GM12878 (cell line): ENCODE measurements at regions not wholly inside any gene's neighbourhood (a gene's known extent, or its start where the extent isn't known, plus 50 kb on each side); places are given as distances from the start of the nearest gene placed in this dataset.

Experiments
- ATAC-seq: fragments of 200-7000 bp; cut with Tn5 transposase; 3 replicates; pipeline ENCODE4 v1.9.1; 2020; ENCODE audit warnings: mild to moderate bottlenecking, moderate library complexity
- BruUV-seq: library from RNA; stranded (reverse); fragments of 400-500 nt; replicated peaks from 2 replicates; lab custom pipeline; 2021; lab: Mats Ljungman, UMichigan
- CTCF ChIA-PET: fragments of 300-600 bp; sonication (Branson Sonifier 250); formaldehyde crosslinking; extraction: SDS; loops from one replicate; lab custom pipeline; 2021; ENCODE audit warnings: inconsistent platforms; lab: Yijun Ruan, JAX
- POLR2A ChIA-PET: fragments of 350-600 bp; formaldehyde crosslinking; extraction: SDS; loops from one replicate; lab custom pipeline; 2021; ENCODE audit warnings: inconsistent platforms; lab: Charles Lee
- RAD21 ChIA-PET: fragments of 300-600 bp; sonication (Branson Sonifier 250); formaldehyde crosslinking; loops from one replicate; lab custom pipeline; 2023; ENCODE audit warnings: antibody characterized with exemption; ENCODE audit not compliant: unreplicated experiment; lab: Charles Lee
- SMC1A ChIA-PET: fragments of 300-600 bp; sonication (Branson Sonifier 250); formaldehyde crosslinking; loops from one replicate; lab custom pipeline; 2023; ENCODE audit not compliant: unreplicated experiment, uncharacterized antibody; lab: Charles Lee
- DNase-seq: peaks from one replicate; pipeline ENCODE4 v3.0.0-alpha.2; 2011; ENCODE audit warnings: low read depth, low spot score
- FAIRE-seq: peaks from 3 replicates; lab custom pipeline; 2011; peaks lifted over from hg19 to GRCh38; lab: Jason Lieb, UNC
- H2AFZ ChIP-seq: 2 replicates; pipeline ENCODE4 v1.6.0; 2011; ENCODE audit warnings: low read depth, low read length, control low read depth; ENCODE audit not compliant: control insufficient read depth
- H3K27ac ChIP-seq: 2 replicates; pipeline ENCODE4 v1.5.1; 2011; ENCODE audit warnings: control low read depth; ENCODE audit not compliant: control insufficient read depth, insufficient read depth
- H3K27me3 ChIP-seq, 2 experiments: replicated peaks in 1 of 2; 2 replicates each; pipeline versions ENCODE4 v1.6.0 to v1.6.1; 2011; ENCODE audit warnings: low read length in 1 of 2; ENCODE audit not compliant: control insufficient read depth in 2 of 2, insufficient read depth in 2 of 2
- H3K36me3 ChIP-seq, 2 experiments: 2 replicates each; pipeline ENCODE4 v1.5.1; 2011; ENCODE audit warnings: low read length in 1 of 2; ENCODE audit not compliant: control insufficient read depth in 2 of 2, insufficient read depth in 2 of 2
- H3K4me1 ChIP-seq: 2 replicates; pipeline ENCODE4 v1.6.1; 2011; ENCODE audit warnings: mild to moderate bottlenecking, low read length, moderate library complexity, mixed read lengths; ENCODE audit not compliant: control insufficient read depth, insufficient read depth
- H3K4me2 ChIP-seq: 2 replicates; pipeline ENCODE4 v1.6.0; 2011; ENCODE audit warnings: control low read depth; ENCODE audit not compliant: control insufficient read depth, insufficient read depth
- H3K4me3 ChIP-seq: fragments of 200-600 bp; sonication (generic); 2 replicates; pipeline ENCODE4 v1.5.1; 2016
- H3K79me2 ChIP-seq: 2 replicates; pipeline ENCODE4 v1.6.0; 2011; ENCODE audit warnings: low read length; ENCODE audit not compliant: control insufficient read depth, insufficient read depth
- H3K9ac ChIP-seq: 2 replicates; pipeline ENCODE4 v1.8.0; 2011; ENCODE audit warnings: low read length, control low read depth, mixed read lengths; ENCODE audit not compliant: control insufficient read depth, insufficient read depth
- H3K9me3 ChIP-seq: replicated peaks from 3 replicates; pipeline ENCODE4 v1.5.1; 2011; ENCODE audit warnings: mild to moderate bottlenecking, low read length; ENCODE audit not compliant: control insufficient read depth, insufficient read depth
- H4K20me1 ChIP-seq: 2 replicates; pipeline ENCODE4 v1.6.0; 2011; ENCODE audit not compliant: control insufficient read depth, insufficient read depth
- CEBPB ChIP-seq, 2 experiments: fragments of 150-350 bp in 1 of 2; IDR thresholded peaks; 2 replicates each; pipeline ENCODE4 v1.6.1; 2012 to 2014; ENCODE audit warnings: low read depth in 2 of 2, low read length in 2 of 2, borderline replicate concordance in 1 of 2, inconsistent platforms in 1 of 2
- HDAC2 ChIP-seq: fragments of 200-600 bp; sonication (generic); IDR thresholded peaks from 2 replicates; pipeline ENCODE4 v1.6.1; 2017
- MTA2 ChIP-seq: fragments of 450-650 bp; IDR thresholded peaks from 2 replicates; pipeline ENCODE4 v1.6.1; 2016; ENCODE audit warnings: low read depth, mild to moderate bottlenecking, moderate library complexity
- MTA3 ChIP-seq: IDR thresholded peaks from 2 replicates; pipeline ENCODE4 v1.6.1; 2012; ENCODE audit warnings: low read length, inconsistent platforms, borderline replicate concordance
- POLR2AphosphoS5 ChIP-seq: IDR thresholded peaks from 2 replicates; pipeline ENCODE4 v1.6.1; 2011; ENCODE audit warnings: mild to moderate bottlenecking, low read length, inconsistent platforms
- RAD51 ChIP-seq: fragments of 450-650 bp; IDR thresholded peaks from 2 replicates; pipeline ENCODE4 v1.6.1; 2016; ENCODE audit warnings: moderate library complexity, mild to moderate bottlenecking, inconsistent platforms
- RBBP5 ChIP-seq: fragments of 200-600 bp; sonication (generic); conservative IDR thresholded peaks from 2 replicates; pipeline ENCODE4 v1.6.1; 2016
- RCOR1 ChIP-seq: conservative IDR thresholded peaks from 2 replicates; pipeline ENCODE4 v1.6.1; 2012; ENCODE audit warnings: low read depth, low read length, improper control_type of control experiment
- SIN3A ChIP-seq: IDR thresholded peaks from 2 replicates; pipeline ENCODE4 v1.6.1; 2012; ENCODE audit warnings: low read depth, low read length, improper control_type of control experiment
- SIX5 ChIP-seq: IDR thresholded peaks from 2 replicates; pipeline ENCODE4 v1.6.1; 2011; ENCODE audit warnings: mild to moderate bottlenecking, low read depth, low read length, moderate library complexity; ENCODE audit not compliant: severe bottlenecking
- SKIL ChIP-seq: fragments of 450-650 bp; IDR thresholded peaks from 2 replicates; pipeline ENCODE4 v1.6.1; 2017; ENCODE audit warnings: mild to moderate bottlenecking, low read depth, inconsistent platforms; ENCODE audit not compliant: poor library complexity, severe bottlenecking
- SMC3 ChIP-seq: IDR thresholded peaks from 2 replicates; pipeline ENCODE4 v1.6.1; 2011; ENCODE audit warnings: low read length, improper control_type of control experiment, borderline replicate concordance
- SRF ChIP-seq, 2 experiments: IDR thresholded peaks; 2 replicates each; pipeline ENCODE4 v1.6.1; 2011; ENCODE audit warnings: low read depth in 2 of 2, low read length in 2 of 2, mild to moderate bottlenecking in 1 of 2, moderate library complexity in 1 of 2
- STAT1 ChIP-seq: fragments of 450-650 bp; conservative IDR thresholded peaks from 2 replicates; pipeline ENCODE4 v1.6.1; 2014; ENCODE audit warnings: antibody characterized with exemption, mild to moderate bottlenecking
- WRNIP1 ChIP-seq: IDR thresholded peaks from 2 replicates; pipeline ENCODE4 v1.6.1; 2011; ENCODE audit warnings: low read depth, low read length, improper control_type of control experiment, borderline replicate concordance
- ZBTB40 ChIP-seq: fragments of 450-650 bp; IDR thresholded peaks from 2 replicates; pipeline ENCODE4 v1.6.1; 2016; ENCODE audit warnings: mild to moderate bottlenecking, moderate library complexity, borderline replicate concordance
- ZNF274 ChIP-seq: IDR thresholded peaks from one replicate; pipeline ENCODE4 v1.8.0; 2011; ENCODE audit not compliant: insufficient read length, insufficient read depth
- ZSCAN29 ChIP-seq: fragments of 450-650 bp; IDR thresholded peaks from 2 replicates; pipeline ENCODE4 v1.6.1; 2017; ENCODE audit warnings: mild to moderate bottlenecking, moderate library complexity
- WGBS: methylation state at CpG from one replicate; pipeline ENCODE4 v1.1.6; 2016; ENCODE audit warnings: low lambda C conversion rate; ENCODE audit not compliant: insufficient replicate concordance, insufficient coverage; ENCODE audit errors: missing lambda C conversion rate; 5-methylcytosine and 5-hydroxymethylcytosine counted together
- in situ Hi-C: fragments of 300-500 bp; cut with MboI; formaldehyde crosslinking; loops from 9 replicates; pipeline ENCODE4 v1.14.3; 2018; ENCODE audit warnings: mixed read lengths
- intact Hi-C: fragments of 100-400 bp; cut with micrococcal nuclease; formaldehyde crosslinking; loops from one replicate; pipeline ENCODE4 v1.14.2; 2022; ENCODE audit not compliant: unreplicated experiment

GRCh38 chr14:42079911-42080310 is 473.2 kb downstream of the LRFN5 start (continued):
- no peak for TF ChIP-seq ZBTB40
- TF ChIP-seq SRF (IDR thresholded peaks at IDR 0.05; ENCODE audit: low read depth in 2 of 2, low read length in 2 of 2), result no peak
- no peak for TF ChIP-seq SIX5
- TF ChIP-seq POLR2AphosphoS5, result no peak
- TF ChIP-seq RAD51, result no peak
- no peak for TF ChIP-seq ZSCAN29
- TF ChIP-seq MTA3, result no peak
- no peak for TF ChIP-seq ZNF274
- TF ChIP-seq MTA2, result no peak
- no peak for TF ChIP-seq RBBP5
- no peak for TF ChIP-seq RCOR1
- no peak for TF ChIP-seq CEBPB (IDR thresholded peaks at IDR 0.05; ENCODE audit: borderline replicate concordance in 1 of 2, low read depth in 2 of 2, low read length in 2 of 2)

GRCh38 chr14:42078345-42078744 is 471.7 kb downstream of the LRFN5 start:
- Histone ChIP-seq H3K9ac (no peak overlapping the region), H3K9me3 (no peaks in the 10 kb centered on the region), H3K4me1 (no peaks in the 10 kb centered on the region), H3K4me3 (no peak overlapping the region), H4K20me1 (no peaks in the 10 kb centered on the region), H3K79me2 (no peaks in the 10 kb centered on the region), H3K4me2 (no peak overlapping the region), H3K36me3 (no peaks in the 10 kb centered on the region), H3K27me3 (no peaks in the 10 kb centered on the region), H3K27ac (no peak overlapping the region), H2AFZ (no peak overlapping the region)
- ChIA-PET POLR2A (no interaction called here), RAD21 (no interaction called here), SMC1A (no interaction called here), CTCF (no interaction called here)
- no peak for FAIRE-seq
- TF ChIP-seq HDAC2, result no peak
- TF ChIP-seq SIN3A, result no peak
- no peak for TF ChIP-seq WRNIP1
- no peak for TF ChIP-seq SMC3
- no peak for TF ChIP-seq STAT1
- no peak for TF ChIP-seq SKIL
- BruUV-seq, result no TSS peak
- WGBS, result 30% methylated on average over 2 of the region's 2 CpGs
- no peak for DNase-seq
- in situ Hi-C loops (no loop called here), intact Hi-C loops (loop anchor here (5.0 kb wide), 1 partner anchor 51 kb away; no protein-coding TSS in a partner anchor)
- no peak for ATAC-seq
